HepG2 (cell line): ENCODE measurements at regions not wholly inside any gene's neighbourhood (a gene's known extent, or its start where the extent isn't known, plus 50 kb on each side); places are given as distances from the start of the nearest gene placed in this dataset.

Experiments
- ATAC-seq: fragments of 200-7000 bp; cut with Tn5 transposase; 3 replicates; pipeline ENCODE4 v1.9.1; 2020; ENCODE audit warnings: mild to moderate bottlenecking, moderate library complexity
- BruUV-seq: library from RNA; stranded (reverse); fragments of 400-500 nt; replicated peaks from 2 replicates; lab custom pipeline; 2021; lab: Mats Ljungman, UMichigan
- CTCF ChIA-PET: fragments of 300-600 bp; formaldehyde crosslinking; extraction: SDS; loops from one replicate; lab custom pipeline; 2021; ENCODE audit warnings: low total read pairs, inconsistent platforms, low intra/inter-chr PET ratio; lab: Yijun Ruan, JAX
- POLR2A ChIA-PET: fragments of 350-600 bp; sonication (Branson Sonifier 250); formaldehyde crosslinking; loops from one replicate; lab custom pipeline; 2020; ENCODE audit warnings: antibody characterized with exemption, inconsistent platforms; lab: Yijun Ruan, JAX
- DNase-seq: peaks from one replicate; pipeline ENCODE4 v3.0.0-alpha.2; 2015; ENCODE audit warnings: low spot score
- FAIRE-seq: peaks from 3 replicates; lab custom pipeline; 2011; peaks lifted over from hg19 to GRCh38; lab: Jason Lieb, UNC
- H2AFZ ChIP-seq: one replicate; pipeline ENCODE4 v1.6.1; 2011; ENCODE audit warnings: low read length, inconsistent platforms
- H3K27ac ChIP-seq: fragments of 300-600 bp; 3 replicates; pipeline ENCODE4 v1.8.0; 2011; ENCODE audit warnings: mixed run types, mild to moderate bottlenecking, mixed read lengths, low read length, inconsistent platforms; ENCODE audit not compliant: insufficient read depth; ENCODE audit errors: extremely low read length
- H3K27me3 ChIP-seq, 2 experiments: fragments of 200-600 bp in 1 of 2; 2 replicates in 1 of 2; 3 replicates in 1 of 2; pipeline versions ENCODE4 v1.6.0 to v1.8.0; 2011; ENCODE audit warnings: low read length in 2 of 2, mild to moderate bottlenecking in 2 of 2, moderate library complexity in 2 of 2, inconsistent platforms in 1 of 2; ENCODE audit not compliant: insufficient read depth in 2 of 2, control insufficient read depth in 1 of 2
- H3K36me3 ChIP-seq, 2 experiments: fragments of 200-600 bp in 1 of 2; replicated peaks in 1 of 2; 2 replicates in 1 of 2; 3 replicates in 1 of 2; pipeline versions ENCODE4 v1.5.1 to v1.8.0; 2011; ENCODE audit warnings: low read length in 2 of 2, inconsistent platforms in 1 of 2; ENCODE audit not compliant: insufficient read depth in 2 of 2, control insufficient read depth in 1 of 2
- H3K4me1 ChIP-seq: 2 replicates; pipeline ENCODE4 v1.5.1; 2012; ENCODE audit warnings: low read length, inconsistent platforms; ENCODE audit not compliant: insufficient read depth
- H3K4me2 ChIP-seq: 2 replicates; pipeline ENCODE4 v1.6.0; 2011; ENCODE audit warnings: low read depth, low read length, inconsistent platforms
- H3K4me3 ChIP-seq, 3 experiments: fragments of 200-600 bp in 1 of 3; sonication (generic), shearing (Covaris generic) in 1 of 3; replicated peaks in 1 of 3; 2 replicates each; pipeline ENCODE4 v1.5.1; 2011 to 2016; ENCODE audit warnings: low read length in 3 of 3, inconsistent platforms in 2 of 3, low read depth in 2 of 3, mild to moderate bottlenecking in 2 of 3, control low read depth in 1 of 3, mixed read lengths in 1 of 3; ENCODE audit not compliant: insufficient read depth in 1 of 3
- H3K79me2 ChIP-seq: one replicate; pipeline ENCODE4 v1.6.1; 2011; ENCODE audit warnings: low read length, inconsistent platforms; ENCODE audit not compliant: insufficient read depth
- H3K9ac ChIP-seq: 2 replicates; pipeline ENCODE4 v1.6.0; 2011; ENCODE audit warnings: mild to moderate bottlenecking, low read depth, low read length, inconsistent platforms; ENCODE audit not compliant: insufficient read depth
- H3K9me3 ChIP-seq: 2 replicates; pipeline ENCODE4 v1.5.1; 2012; ENCODE audit warnings: mild to moderate bottlenecking, low read length
- H4K20me1 ChIP-seq: 2 replicates; pipeline ENCODE4 v1.6.0; 2011; ENCODE audit warnings: inconsistent platforms, mild to moderate bottlenecking, low read length, moderate library complexity; ENCODE audit not compliant: insufficient read depth
- ETV6 ChIP-seq: sonication (generic); formaldehyde crosslinking; conservative IDR thresholded peaks from 2 replicates; pipeline ENCODE4 v1.4.0; 2020; ENCODE audit warnings: missing genetic modification reagents
- FOXO1 ChIP-seq: sonication (generic); formaldehyde crosslinking; IDR thresholded peaks from 2 replicates; pipeline ENCODE4 v1.4.0; 2020; ENCODE audit warnings: missing genetic modification reagents
- HMGA1 ChIP-seq: sonication (generic); formaldehyde crosslinking; conservative IDR thresholded peaks from 2 replicates; pipeline ENCODE4 v1.4.0; 2020; ENCODE audit warnings: missing genetic modification reagents
- KDM3A ChIP-seq: IDR thresholded peaks from 2 replicates; pipeline ENCODE4 v1.6.1; 2018; ENCODE audit warnings: low read depth, missing compliant biosample characterization
- SIN3A ChIP-seq: IDR thresholded peaks from 2 replicates; pipeline ENCODE4 v1.6.1; 2011; ENCODE audit warnings: low read depth, mild to moderate bottlenecking, control low read depth, low read length, borderline replicate concordance
- STAT5B ChIP-seq: sonication (generic); formaldehyde crosslinking; IDR thresholded peaks from 2 replicates; pipeline ENCODE4 v1.4.0; 2020; ENCODE audit warnings: missing genetic modification reagents
- ZNF282 ChIP-seq: fragments of 450-650 bp; IDR thresholded peaks from 2 replicates; pipeline ENCODE4 v1.6.1; 2018; ENCODE audit not compliant: partially characterized antibody
- ZNF3 ChIP-seq: IDR thresholded peaks from 2 replicates; pipeline ENCODE4 v1.7.0; 2017; ENCODE audit warnings: inconsistent platforms
- ZNF530 ChIP-seq: sonication (generic); formaldehyde crosslinking; IDR thresholded peaks from 2 replicates; pipeline ENCODE4 v1.5.0; 2020; ENCODE audit warnings: low read depth, mild to moderate bottlenecking, missing genetic modification reagents
- ZNF558 ChIP-seq: sonication (generic); formaldehyde crosslinking; IDR thresholded peaks from 2 replicates; pipeline ENCODE4 v1.9.0; 2022; ENCODE audit warnings: mild to moderate bottlenecking, missing genetic modification reagents, borderline replicate concordance
- ZNF83 ChIP-seq: sonication (generic); formaldehyde crosslinking; IDR thresholded peaks from 2 replicates; pipeline ENCODE4 v1.4.0; 2020; ENCODE audit warnings: missing genetic modification reagents, mild to moderate bottlenecking, borderline replicate concordance
- WGBS: methylation state at CpG from one replicate; pipeline ENCODE4 v1.1.6; 2017; ENCODE audit warnings: low lambda C conversion rate; 5-methylcytosine and 5-hydroxymethylcytosine counted together
- in situ Hi-C: cut with HindIII; loops from 2 replicates; pipeline ENCODE4 v1.10.0; 2017; ENCODE audit warnings: low pct_unique_long_range_greater_than_20kb; ENCODE audit not compliant: extremely low pct_ligation_motif_present
- intact Hi-C: fragments of 100-400 bp; cut with micrococcal nuclease; formaldehyde crosslinking; loops from one replicate; pipeline ENCODE4 v1.10.0; 2022; ENCODE audit not compliant: unreplicated experiment
- TF ChIP-seq, protein P1 (sequence below): sonication (generic); formaldehyde crosslinking; IDR thresholded peaks from 2 replicates; pipeline ENCODE4 v1.8.0; 2023; ENCODE audit warnings: mild to moderate bottlenecking, missing genetic modification reagents
- TF ChIP-seq, protein P2 (sequence below): sonication (generic); formaldehyde crosslinking; IDR thresholded peaks from 2 replicates; pipeline ENCODE4 v1.8.1; 2023; ENCODE audit warnings: mild to moderate bottlenecking, missing genetic modification reagents
- TF ChIP-seq, protein P3 (sequence below): sonication (generic); formaldehyde crosslinking; IDR thresholded peaks from 2 replicates; pipeline ENCODE4 v1.4.0; 2020; ENCODE audit warnings: low read depth, mild to moderate bottlenecking, missing genetic modification reagents

DNA sequence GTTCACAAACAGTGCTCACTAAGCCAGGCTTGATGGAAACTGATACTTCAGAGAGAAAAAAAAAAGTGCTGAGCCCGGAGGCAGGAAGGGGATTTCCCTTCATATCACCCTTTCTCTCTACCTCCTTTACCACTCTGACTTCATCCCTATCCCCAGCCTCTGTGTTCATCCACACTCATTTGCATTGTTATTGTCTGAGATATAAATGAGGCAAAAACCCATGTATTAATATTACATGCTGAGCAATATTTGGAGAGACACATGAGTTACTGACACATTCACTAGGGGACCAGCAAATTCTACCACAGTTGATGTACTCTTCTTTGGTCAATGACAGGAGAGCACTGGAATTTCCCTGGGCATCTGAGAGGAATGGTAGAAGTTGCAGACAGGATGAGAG, 175.8 kb downstream of the TNFSF18 start:
- H3K79me2 ChIP-seq = no peaks in the 10 kb centered on the region
- TF ChIP-seq ZNF558 (CRISPR knock-in tag) = no peak
- TF ChIP-seq, protein P1, sequence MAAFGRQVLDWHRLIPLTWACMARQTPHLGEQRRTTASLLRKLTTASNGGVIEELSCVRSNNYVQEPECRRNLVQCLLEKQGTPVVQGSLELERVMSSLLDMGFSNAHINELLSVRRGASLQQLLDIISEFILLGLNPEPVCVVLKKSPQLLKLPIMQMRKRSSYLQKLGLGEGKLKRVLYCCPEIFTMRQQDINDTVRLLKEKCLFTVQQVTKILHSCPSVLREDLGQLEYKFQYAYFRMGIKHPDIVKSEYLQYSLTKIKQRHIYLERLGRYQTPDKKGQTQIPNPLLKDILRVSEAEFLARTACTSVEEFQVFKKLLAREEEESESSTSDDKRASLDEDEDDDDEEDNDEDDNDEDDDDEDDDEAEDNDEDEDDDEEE = no peak
- TF ChIP-seq, all 625 proteins: peak for 0
- no peaks in the 10 kb centered on the region for H3K36me3 ChIP-seq
- in situ Hi-C loops = no loop called here
- FAIRE-seq (no peak), DNase-seq (no peak), ATAC-seq (no peak)
- no peak overlapping the region for H3K9ac ChIP-seq
- H4K20me1 ChIP-seq = no peaks in the 10 kb centered on the region
- ChIA-PET CTCF (no interaction called here), POLR2A (no interaction called here)
- no peak overlapping the region for H3K4me2 ChIP-seq
- H3K9me3 ChIP-seq = no peaks in the 10 kb centered on the region
- intact Hi-C loops = no loop called here
- no peaks in the 10 kb centered on the region for H3K4me1 ChIP-seq
- no TSS peak for BruUV-seq
- 0% methylated on average over 1 of the region's 1 CpG for WGBS
- H3K27ac ChIP-seq = no peak overlapping the region
- H3K27me3 ChIP-seq = no peaks in the 10 kb centered on the region; a peak in 1 of 5 replicates
- no peak overlapping the region for H3K4me3 ChIP-seq
- no peak overlapping the region for H2AFZ ChIP-seq

DNA sequence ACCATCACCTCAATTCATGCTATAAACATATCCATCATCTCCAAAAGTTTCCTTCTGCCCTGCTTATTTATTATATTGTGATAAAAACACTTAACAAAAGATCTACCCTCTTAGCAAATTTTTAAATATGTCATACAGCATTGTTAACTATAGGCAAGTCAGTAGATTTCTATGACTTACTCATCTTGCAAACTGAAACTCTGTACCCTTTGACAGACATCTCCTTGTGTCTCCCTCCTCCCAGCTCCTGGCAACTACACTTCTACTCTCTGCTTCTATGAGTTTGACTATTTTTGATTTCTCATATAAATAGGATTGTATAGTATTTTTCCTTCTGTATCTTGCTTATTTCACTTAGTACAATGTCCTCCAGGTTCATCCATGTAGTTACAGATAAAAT, 174.8 kb downstream of the TNFSF18 start:
- FAIRE-seq (no peak), ATAC-seq (no peak), DNase-seq (no peak)
- intact Hi-C loops (no loop called here), in situ Hi-C loops (no loop called here)
- POLR2A ChIA-PET = no interaction called here
- BruUV-seq = no TSS peak
- H3K79me2 ChIP-seq = no peaks in the 10 kb centered on the region
- TF ChIP-seq STAT5B (no peak), ETV6 (CRISPR knock-in tag) (no peak), ZNF282 (no peak), FOXO1 (no peak), ZNF3 (no peak), KDM3A (CRISPR knock-in tag) (no peak), SIN3A (no peak), ZNF83 (CRISPR knock-in tag) (no peak), ZNF530 (CRISPR knock-in tag) (no peak), HMGA1 (no peak)
- TF ChIP-seq, protein P2, sequence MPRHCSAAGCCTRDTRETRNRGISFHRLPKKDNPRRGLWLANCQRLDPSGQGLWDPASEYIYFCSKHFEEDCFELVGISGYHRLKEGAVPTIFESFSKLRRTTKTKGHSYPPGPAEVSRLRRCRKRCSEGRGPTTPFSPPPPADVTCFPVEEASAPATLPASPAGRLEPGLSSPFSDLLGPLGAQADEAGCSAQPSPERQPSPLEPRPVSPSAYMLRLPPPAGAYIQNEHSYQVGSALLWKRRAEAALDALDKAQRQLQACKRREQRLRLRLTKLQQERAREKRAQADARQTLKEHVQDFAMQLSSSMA (CRISPR knock-in tag) = no peak
- TF ChIP-seq, protein P3, sequence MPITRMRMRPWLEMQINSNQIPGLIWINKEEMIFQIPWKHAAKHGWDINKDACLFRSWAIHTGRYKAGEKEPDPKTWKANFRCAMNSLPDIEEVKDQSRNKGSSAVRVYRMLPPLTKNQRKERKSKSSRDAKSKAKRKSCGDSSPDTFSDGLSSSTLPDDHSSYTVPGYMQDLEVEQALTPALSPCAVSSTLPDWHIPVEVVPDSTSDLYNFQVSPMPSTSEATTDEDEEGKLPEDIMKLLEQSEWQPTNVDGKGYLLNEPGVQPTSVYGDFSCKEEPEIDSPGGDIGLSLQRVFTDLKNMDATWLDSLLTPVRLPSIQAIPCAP (CRISPR knock-in tag) = no peak
- no peaks in the 10 kb centered on the region; a peak in 1 of 5 replicates for H3K27me3 ChIP-seq
- no peaks in the 10 kb centered on the region for H4K20me1 ChIP-seq
- H3K4me2 ChIP-seq = no peak overlapping the region
- H3K27ac ChIP-seq = no peak overlapping the region
- H3K36me3 ChIP-seq = no peaks in the 10 kb centered on the region
- H3K9me3 ChIP-seq = no peaks in the 10 kb centered on the region
- CTCF ChIA-PET = no interaction called here
- H3K4me1 ChIP-seq = no peaks in the 10 kb centered on the region
- no peak overlapping the region for H3K4me3 ChIP-seq
- H3K9ac ChIP-seq = no peak overlapping the region
- no peak overlapping the region for H2AFZ ChIP-seq
